ENCODE measurements at regions not wholly inside any gene's neighbourhood (a gene's known extent, or its start where the extent isn't known, plus 50 kb on each side); places are given as distances from the start of the nearest gene placed in this dataset.

GRCh38 chr5:104821606-104822005 lies 1259.0 kb upstream of the NUDT12 start:
- no peak for ATAC-seq
- Mint-ChIP-seq H3K36me3 (no peaks in the 10 kb centered on the region), H3K9me3 (peaks cover 14 to 15% of the 10 kb centered on the region in 2 donors), H3K27ac (no peak overlapping the region)
- DNase-seq (ENCODE audit: low spot score in 2 of 2) = no peak

GRCh38 chr5:104817127-104817526 lies 1254.5 kb upstream of the NUDT12 start:
- ATAC-seq (no peak), DNase-seq (ENCODE audit: low spot score in 2 of 2) (no peak)
- Mint-ChIP-seq H3K9me3 (peaks cover 8 to 9% of the 10 kb centered on the region in 2 donors), H3K27ac (no peak overlapping the region), H3K36me3 (no peaks in the 10 kb centered on the region)

- no peak overlapping the region for H3K27ac Mint-ChIP-seq
- no peaks in the 10 kb centered on the region for H3K36me3 Mint-ChIP-seq
- H3K9me3 Mint-ChIP-seq = peaks cover 13% of the 10 kb centered on the region in 2 donors
- ATAC-seq = no peak
- no peak for DNase-seq (ENCODE audit: low spot score in 2 of 2)
Observed at GRCh38 chr5:104815212-104815611, 1252.6 kb upstream of the NUDT12 start.

- no peak for ATAC-seq
- no peak for DNase-seq (ENCODE audit: low spot score in 2 of 2)
- Mint-ChIP-seq H3K36me3 (no peaks in the 10 kb centered on the region), H3K9me3 (peaks cover 0 to 18% of the 10 kb centered on the region in 2 donors), H3K27ac (no peak overlapping the region)
Observed at GRCh38 chr5:104800440-104801048, 1238.0 kb upstream of the NUDT12 start.

GRCh38 chr5:104793755-104794080 lies 1231.1 kb upstream of the NUDT12 start:
- ATAC-seq = no peak
- H3K9me3 Mint-ChIP-seq = peaks cover 5 to 8% of the 10 kb centered on the region in 2 donors
- H3K36me3 Mint-ChIP-seq = no peaks in the 10 kb centered on the region
- peak overlapping the region in 1 of 2 donors; percentile 73 for H3K27ac Mint-ChIP-seq
- no peak for DNase-seq (ENCODE audit: low spot score in 2 of 2)

GRCh38 chr5:104793031-104793754 lies 1230.6 kb upstream of the NUDT12 start:
- H3K9me3 Mint-ChIP-seq = peaks cover 5 to 8% of the 10 kb centered on the region in 2 donors
- no peak for ATAC-seq
- no peaks in the 10 kb centered on the region for H3K36me3 Mint-ChIP-seq
- no peak overlapping the region for H3K27ac Mint-ChIP-seq
- DNase-seq (ENCODE audit: low spot score in 2 of 2) = no peak

- no peak for ATAC-seq
- Mint-ChIP-seq H3K27ac (no peak overlapping the region), H3K9me3 (peaks cover 12 to 21% of the 10 kb centered on the region in 2 donors), H3K36me3 (peaks cover 0 to 5% of the 10 kb centered on the region in 2 donors)
- DNase-seq (ENCODE audit: low spot score in 2 of 2) = no peak
Observed at GRCh38 chr5:104789366-104789765, 1226.8 kb upstream of the NUDT12 start.

- Mint-ChIP-seq H3K9me3 (peaks cover 17 to 21% of the 10 kb centered on the region in 2 donors), H3K36me3 (peaks cover 0 to 5% of the 10 kb centered on the region in 2 donors), H3K27ac (no peak overlapping the region)
- no peak for ATAC-seq
- no peak for DNase-seq (ENCODE audit: low spot score in 2 of 2)
Observed at GRCh38 chr5:104785097-104785496, 1222.5 kb upstream of the NUDT12 start.

- no peak for DNase-seq (ENCODE audit: low spot score in 2 of 2)
- Mint-ChIP-seq H3K9me3 (peaks cover 0 to 10% of the 10 kb centered on the region in 2 donors), H3K27ac (no peak overlapping the region), H3K36me3 (no peaks in the 10 kb centered on the region)
- no peak for ATAC-seq
Observed at GRCh38 chr5:104774372-104774771, 1211.8 kb upstream of the NUDT12 start.

- no peak overlapping the region for H3K27ac Mint-ChIP-seq
- DNase-seq (ENCODE audit: low spot score in 2 of 2) = no peak
- H3K36me3 Mint-ChIP-seq = no peaks in the 10 kb centered on the region
- no peak for ATAC-seq
- peaks cover 3 to 6% of the 10 kb centered on the region in 2 donors for H3K9me3 Mint-ChIP-seq
Observed at GRCh38 chr5:104764197-104764596, 1201.6 kb upstream of the NUDT12 start.

- DNase-seq (ENCODE audit: low spot score in 2 of 2) (no peak), ATAC-seq (no peak)
- Mint-ChIP-seq H3K36me3 (no peaks in the 10 kb centered on the region), H3K27ac (no peak overlapping the region), H3K9me3 (peaks cover 3 to 6% of the 10 kb centered on the region in 2 donors)
Observed at GRCh38 chr5:104763216-104763615, 1200.6 kb upstream of the NUDT12 start.

GRCh38 chr5:104757915-104758314 lies 1195.3 kb upstream of the NUDT12 start:
- H3K36me3 Mint-ChIP-seq = no peaks in the 10 kb centered on the region
- DNase-seq (ENCODE audit: low spot score in 2 of 2) (no peak), ATAC-seq (no peak)
- no peak overlapping the region for H3K27ac Mint-ChIP-seq
- peaks cover 7 to 13% of the 10 kb centered on the region in 2 donors for H3K9me3 Mint-ChIP-seq

- DNase-seq (ENCODE audit: low spot score in 2 of 2) (no peak), ATAC-seq (no peak)
- no peaks in the 10 kb centered on the region for H3K36me3 Mint-ChIP-seq
- H3K9me3 Mint-ChIP-seq = peaks cover 12 to 19% of the 10 kb centered on the region in 2 donors
- no peak overlapping the region for H3K27ac Mint-ChIP-seq
Observed at GRCh38 chr5:104755806-104756205, 1193.2 kb upstream of the NUDT12 start.

GRCh38 chr5:104754311-104754995 lies 1191.9 kb upstream of the NUDT12 start:
- Mint-ChIP-seq H3K36me3 (no peaks in the 10 kb centered on the region), H3K27ac (no peak overlapping the region), H3K9me3 (peaks cover 12 to 14% of the 10 kb centered on the region in 2 donors)
- DNase-seq (ENCODE audit: low spot score in 2 of 2) = no peak
- ATAC-seq = no peak

GRCh38 chr5:104751969-104752368 lies 1189.4 kb upstream of the NUDT12 start:
- ATAC-seq = no peak
- Mint-ChIP-seq H3K36me3 (no peaks in the 10 kb centered on the region), H3K9me3 (peaks cover 17 to 22% of the 10 kb centered on the region in 2 donors), H3K27ac (no peak overlapping the region)
- no peak for DNase-seq (ENCODE audit: low spot score in 2 of 2)

GRCh38 chr5:104739905-104740304 lies 1177.3 kb upstream of the NUDT12 start:
- DNase-seq (ENCODE audit: low spot score in 2 of 2) (no peak), ATAC-seq (no peak)
- Mint-ChIP-seq H3K27ac (no peak overlapping the region), H3K9me3 (peaks cover 34 to 41% of the 10 kb centered on the region in 2 donors), H3K36me3 (peaks cover 0 to 10% of the 10 kb centered on the region in 2 donors)

- Mint-ChIP-seq H3K36me3 (peaks cover 0 to 10% of the 10 kb centered on the region in 2 donors), H3K27ac (no peak overlapping the region), H3K9me3 (peaks cover 34 to 37% of the 10 kb centered on the region in 2 donors)
- DNase-seq (ENCODE audit: low spot score in 2 of 2) = no peak
- no peak for ATAC-seq
Observed at GRCh38 chr5:104739503-104739902, 1176.9 kb upstream of the NUDT12 start.

Data from activated naive CD4-positive, alpha-beta T cell treated with anti-CD3 and anti-CD28 coated beads, Interleukin-2, amount 50 U/mL, for 72 hours (primary cell).